GM18870 (cell line): ENCODE measurements at regions not wholly inside any gene's neighbourhood (a gene's known extent, or its start where the extent isn't known, plus 50 kb on each side); places are given as distances from the start of the nearest gene placed in this dataset.
"Not testable (repeated sequence)": the region's sequence is repeated elsewhere in the genome, so short reads cannot be mapped to it uniquely, and the experiment has no call there.

Source experiments
- ATAC-seq: cut with Tn5 transposase; IDR thresholded peaks from one replicate; pipeline ENCODE4 v1.9.1; 2021; ENCODE audit warnings: moderate library complexity; ENCODE audit not compliant: unreplicated experiment

- no peak for ATAC-seq
Measured at GRCh38 chr12:58412461-58413060, 471.2 kb downstream of the ATP23 start.

DNA sequence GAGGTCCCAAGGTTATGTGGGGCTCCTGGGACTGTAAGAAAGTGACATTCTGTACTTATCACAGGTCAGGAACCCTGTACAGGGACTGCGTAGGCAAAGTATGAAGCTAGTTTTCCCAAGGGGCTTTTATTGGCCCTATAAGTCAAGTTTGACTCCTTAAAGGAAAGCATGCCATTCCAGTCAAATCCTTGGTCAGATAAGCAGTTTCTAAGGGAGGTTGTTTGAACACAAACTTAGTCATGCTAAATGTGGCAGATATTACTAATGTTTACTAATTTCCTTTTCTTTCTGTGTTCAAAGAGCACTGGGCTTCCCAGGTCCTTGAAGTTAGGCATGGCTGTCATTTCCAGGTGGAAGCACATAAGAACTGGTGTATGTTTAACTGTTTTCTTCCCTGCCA, 472.4 kb downstream of the ATP23 start:
- ATAC-seq: no peak

GRCh38 chr12:58414398-58414871, 473.1 kb downstream of the ATP23 start:
- ATAC-seq: no peak

DNA sequence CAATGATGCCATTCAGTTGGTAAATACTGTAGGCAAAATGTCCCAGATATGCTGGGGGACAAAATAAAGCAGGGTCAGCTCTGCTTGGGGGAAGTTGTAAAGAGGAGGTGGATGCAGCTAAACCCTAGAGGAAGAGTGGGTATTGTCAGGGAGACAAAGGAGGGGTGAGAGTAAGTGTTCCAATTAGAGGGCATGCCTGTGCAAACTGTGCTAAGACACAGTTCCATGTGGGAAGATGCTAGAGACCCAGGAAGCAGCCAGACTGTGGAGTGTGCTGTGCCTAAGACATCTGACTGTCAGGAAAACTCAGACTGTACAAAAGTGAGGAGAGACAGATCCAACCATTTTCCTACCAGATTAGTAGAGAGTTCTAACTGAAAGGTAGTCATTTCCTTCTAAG, 474.3 kb downstream of the ATP23 start:
- ATAC-seq: no peak

- ATAC-seq: no peak
Measured at GRCh38 chr12:58416236-58416635, 474.9 kb downstream of the ATP23 start.

DNA sequence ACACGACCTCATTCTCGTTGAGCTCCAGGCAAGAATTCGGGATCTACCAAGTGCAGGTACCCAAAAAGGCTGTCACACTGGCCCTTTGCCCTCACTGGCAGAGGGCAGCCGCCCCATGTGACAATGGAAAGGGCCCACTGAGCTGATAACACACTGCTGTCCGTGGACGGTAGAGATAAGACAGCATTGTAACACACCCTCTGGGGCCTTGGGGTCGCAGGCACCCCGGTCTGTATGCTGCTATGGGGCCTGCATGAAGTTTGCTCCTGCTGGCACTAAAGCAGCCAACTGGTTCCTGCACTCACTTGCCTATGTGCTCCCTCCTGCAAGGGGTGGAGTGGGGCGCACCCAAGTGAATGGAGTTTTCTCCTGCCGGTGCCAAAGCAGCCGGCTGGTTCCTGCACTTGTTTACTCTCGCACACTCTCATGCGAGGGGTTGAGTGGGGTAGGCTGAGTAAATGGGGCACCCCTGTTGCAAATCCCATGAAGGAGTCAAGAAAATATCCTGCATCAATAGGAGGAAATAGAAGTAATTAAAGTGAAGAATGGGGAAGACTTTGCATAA, 477.9 kb downstream of the ATP23 start:
- ATAC-seq: no peak

- no peak for ATAC-seq
Measured at GRCh38 chr12:58419905-58420304, 478.5 kb downstream of the ATP23 start.

GRCh38 chr12:58420503-58420902, 479.1 kb downstream of the ATP23 start:
- no peak for ATAC-seq

GRCh38 chr12:58421990-58422389, 480.6 kb downstream of the ATP23 start:
- ATAC-seq: no peak

GRCh38 chr12:58424735-58425392, 483.5 kb downstream of the ATP23 start:
- ATAC-seq: peak; percentile 34

DNA sequence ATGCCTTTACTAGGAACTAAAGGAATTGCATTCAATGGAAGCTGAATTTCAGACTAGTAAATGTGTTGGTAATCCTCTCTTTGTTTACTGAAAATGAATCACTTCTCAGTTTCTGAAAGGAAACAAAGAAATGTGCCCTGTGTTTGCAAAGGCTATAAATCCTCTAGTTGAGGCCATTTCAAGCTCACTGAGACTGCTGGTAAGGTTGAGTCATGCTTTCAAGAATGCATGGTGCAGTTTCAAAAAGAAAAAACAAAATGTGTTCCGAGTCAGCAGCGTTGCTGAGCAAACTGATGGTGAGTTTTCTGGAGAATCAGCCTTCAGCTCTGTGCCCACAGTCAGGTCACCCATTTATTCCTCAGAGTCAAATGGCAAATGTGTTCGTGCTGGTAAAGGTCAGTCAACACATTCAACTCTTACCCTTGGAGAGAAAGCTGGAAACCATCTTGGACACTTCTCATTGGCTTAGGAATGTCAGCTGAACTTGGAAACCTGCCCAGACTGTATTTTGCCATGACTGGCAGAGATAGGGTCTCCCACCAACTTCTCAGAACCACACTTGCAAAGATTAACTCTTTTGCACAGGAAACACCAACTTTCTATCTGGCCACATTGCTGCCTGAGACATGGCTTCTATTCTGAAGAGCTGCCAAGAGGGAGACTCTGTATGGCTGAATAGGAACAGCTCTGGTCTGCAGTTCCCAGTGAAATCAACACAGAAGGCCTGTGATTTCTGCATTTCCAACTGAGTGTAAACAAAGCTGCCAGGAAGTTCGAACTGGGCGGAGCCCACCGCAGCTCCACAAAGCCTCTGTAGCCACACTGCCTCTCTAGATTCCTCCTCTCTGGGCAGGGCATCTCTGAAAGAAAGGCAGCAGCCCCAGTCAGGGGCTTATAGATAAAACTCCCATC, 484.4 kb downstream of the ATP23 start:
- ATAC-seq: peak; percentile 93

- ATAC-seq: not testable (repeated sequence)
Measured at GRCh38 chr12:58426437-58426836, 485.1 kb downstream of the ATP23 start.

GRCh38 chr12:58433959-58434358, 486.3 kb downstream of the LRIG3 start:
- ATAC-seq: no peak

GRCh38 chr12:58434726-58435125, 485.6 kb downstream of the LRIG3 start:
- ATAC-seq: no peak

DNA sequence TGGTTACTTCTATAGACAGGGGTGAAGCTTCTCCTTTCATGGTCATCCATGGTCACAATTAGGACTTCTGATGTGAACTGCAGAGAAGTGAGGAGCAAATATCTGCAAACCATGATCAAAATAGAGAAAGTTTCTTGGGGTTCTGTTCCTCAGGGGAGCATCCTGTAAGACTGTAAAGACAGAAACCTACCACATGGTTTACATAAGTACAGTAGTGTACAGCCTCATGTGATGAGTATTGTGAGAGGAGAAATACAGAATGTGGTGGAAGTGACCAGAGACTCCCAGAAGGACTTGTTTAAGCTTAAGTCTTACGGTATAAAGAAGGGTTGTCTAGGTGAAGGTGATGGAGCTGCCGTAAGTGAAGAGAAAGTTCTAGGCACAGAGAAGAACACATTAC, 484.7 kb downstream of the LRIG3 start:
- ATAC-seq: peak; percentile 69

GRCh38 chr12:58441483-58441882, 478.8 kb downstream of the LRIG3 start:
- no peak for ATAC-seq

DNA sequence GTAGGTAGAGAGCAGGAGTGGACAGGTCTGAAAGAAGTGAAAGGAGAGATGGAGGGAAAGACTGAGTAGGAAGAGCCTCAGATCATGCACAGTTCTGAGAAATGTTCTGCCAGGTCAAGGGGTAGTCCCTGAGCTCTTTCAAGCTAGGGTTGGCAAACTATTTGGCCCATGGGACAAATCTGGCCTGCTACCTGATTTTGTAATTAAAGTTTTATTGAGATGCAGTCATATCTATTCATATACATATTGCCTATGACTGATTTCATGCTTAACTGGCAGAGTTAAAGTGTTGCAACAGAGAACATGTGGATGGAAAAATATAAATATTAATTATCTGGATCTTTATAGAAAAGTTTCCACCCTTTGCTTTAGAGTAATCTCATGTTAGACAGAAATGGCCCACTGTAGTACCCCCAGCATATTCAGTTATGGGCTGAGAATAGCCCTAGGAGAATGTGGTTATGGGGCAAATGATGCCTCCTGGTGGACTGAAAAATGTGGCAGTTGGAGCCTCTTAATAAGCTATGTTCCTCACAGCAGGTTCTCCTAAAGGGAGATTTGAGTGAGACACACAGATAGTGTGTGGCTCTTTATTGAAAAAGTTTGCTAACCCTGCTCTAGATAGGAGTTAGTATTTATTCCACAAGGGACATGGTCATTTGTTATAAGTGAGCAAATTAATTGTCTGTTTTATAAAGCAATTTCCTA, 476.9 kb downstream of the LRIG3 start:
- ATAC-seq: peak; percentile 73

- no peak for ATAC-seq
Measured at GRCh38 chr12:58443981-58444371, 476.3 kb downstream of the LRIG3 start.

DNA sequence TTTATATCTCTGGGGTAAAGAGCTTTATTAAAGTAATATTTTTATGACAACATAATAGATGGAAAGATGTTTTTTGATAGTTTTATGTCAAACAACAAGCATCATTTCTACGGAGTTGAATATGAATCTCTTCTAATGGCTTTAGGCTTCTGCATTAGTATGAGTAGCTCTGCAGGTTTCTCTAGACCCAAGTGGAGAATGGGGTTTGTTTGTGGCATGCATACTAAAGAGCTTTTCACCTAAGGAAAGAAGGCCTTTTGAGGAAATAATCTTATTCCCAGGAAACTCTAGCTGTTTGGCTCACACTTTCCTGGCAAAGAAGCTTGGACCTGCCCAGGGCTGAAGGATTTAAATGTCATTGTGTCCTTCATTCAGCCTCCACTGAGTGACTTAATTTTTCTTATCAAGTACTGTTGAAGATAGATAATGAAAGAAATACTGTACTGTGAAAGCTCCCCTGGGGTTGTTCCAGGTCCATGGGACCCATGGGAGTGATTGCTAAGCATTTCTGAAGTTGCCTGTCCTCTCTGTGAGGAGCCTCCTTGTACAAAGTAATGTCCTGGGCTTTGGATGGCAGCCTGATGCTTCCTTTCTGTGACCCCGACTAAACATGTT, 469.3 kb downstream of the LRIG3 start:
- ATAC-seq: no peak

- no peak for ATAC-seq
Measured at GRCh38 chr12:58452546-58452945, 467.8 kb downstream of the LRIG3 start.
